OCI-LY3 (cell line): ENCODE measurements at regions not wholly inside any gene's neighbourhood (a gene's known extent, or its start where the extent isn't known, plus 50 kb on each side); places are given as distances from the start of the nearest gene placed in this dataset.

ENCODE experiments used
- H2AFZ ChIP-seq: fragments of 200-600, 300-600 bp; shearing (Covaris generic); 2 replicates; pipeline ENCODE4 v1.6.0; 2014; ENCODE audit warnings: antibody characterized with exemption, low read depth, low read length
- H3K27ac ChIP-seq: fragments of 200-600, 300-600 bp; sonication (generic); 2 replicates; pipeline ENCODE4 v1.5.1; 2014; ENCODE audit warnings: mild to moderate bottlenecking, low read length, moderate library complexity, mixed read lengths
- H3K27me3 ChIP-seq: fragments of 200-600, 300-600 bp; sonication (generic); 2 replicates; pipeline ENCODE4 v1.6.1; 2014; ENCODE audit warnings: low read depth, low read length, mixed read lengths
- H3K36me3 ChIP-seq: fragments of 200-600, 300-600 bp; sonication (generic); replicated peaks from 2 replicates; pipeline ENCODE3; 2014; ENCODE audit warnings: low read depth, low read length, mixed read lengths
- H3K4me1 ChIP-seq: fragments of 300-600, 200-600 bp; sonication (generic); 2 replicates; pipeline ENCODE4 v1.6.1; 2014; ENCODE audit warnings: low read length, mixed read lengths
- H3K4me2 ChIP-seq: fragments of 200-600, 300-600 bp; sonication (generic); 2 replicates; pipeline ENCODE4 v1.6.1; 2014; ENCODE audit warnings: low read length, mixed read lengths
- H3K4me3 ChIP-seq: fragments of 300-600, 200-600 bp; sonication (generic); 2 replicates; pipeline ENCODE4 v1.5.1; 2014; ENCODE audit warnings: antibody characterized with exemption, mild to moderate bottlenecking, low read length, moderate library complexity
- H3K79me2 ChIP-seq: fragments of 300-600, 200-600 bp; shearing (Covaris generic); 2 replicates; pipeline ENCODE4 v1.6.1; 2014; ENCODE audit warnings: mild to moderate bottlenecking, low read length, mixed read lengths
- H3K9ac ChIP-seq: fragments of 300-600, 200-600 bp; shearing (Covaris generic); 2 replicates; pipeline ENCODE4 v1.6.0; 2014; ENCODE audit warnings: mild to moderate bottlenecking, low read length, moderate library complexity
- H3K9me3 ChIP-seq: fragments of 200-600, 300-600 bp; shearing (Covaris generic); 2 replicates; pipeline ENCODE4 v1.6.1; 2014; ENCODE audit warnings: low read length, mixed read lengths; ENCODE audit not compliant: insufficient read depth
- H4K20me1 ChIP-seq: fragments of 200-600, 300-600 bp; sonication (generic); 2 replicates; pipeline ENCODE4 v1.6.1; 2016; ENCODE audit warnings: low read length, mixed read lengths; ENCODE audit not compliant: insufficient read depth
- CTCF ChIP-seq: fragments of 200-600, 300-600 bp; sonication (generic); IDR thresholded peaks from 2 replicates; pipeline ENCODE4 v1.5.1; 2014; ENCODE audit warnings: antibody characterized with exemption, low read length, low read depth
- EZH2phosphoT487 ChIP-seq: fragments of 200-600 bp; shearing (Covaris generic); IDR thresholded peaks from 2 replicates; pipeline ENCODE4 v1.6.1; 2018; ENCODE audit warnings: antibody characterized with exemption, mixed run types, low read depth

- Histone ChIP-seq H3K4me3 (no peak overlapping the region), H3K9ac (no peak overlapping the region), H3K36me3 (no peaks in the 10 kb centered on the region)
Observed at GRCh38 chr10:2825841-2826240, 241.5 kb upstream of the PFKP start.

GRCh38 chr10:2817940-2818636 lies 249.3 kb upstream of the PFKP start:
- H3K4me2 ChIP-seq, result no peak overlapping the region
- H3K27me3 ChIP-seq, result 0 out of 2 replicates have a peak, but pooled peaks cover 7% of the 10 kb centered on the region
- no peak overlapping the region for H3K27ac ChIP-seq
- no peaks in the 10 kb centered on the region for H3K9me3 ChIP-seq
- H2AFZ ChIP-seq, result no peak overlapping the region
- no peak for TF ChIP-seq EZH2phosphoT487
- no peak for TF ChIP-seq CTCF
- H3K4me3 ChIP-seq, result no peak overlapping the region
- no peaks in the 10 kb centered on the region for H3K79me2 ChIP-seq
- no peaks in the 10 kb centered on the region for H3K36me3 ChIP-seq
- no peak overlapping the region for H3K9ac ChIP-seq
- H3K4me1 ChIP-seq, result no peaks in the 10 kb centered on the region
- H4K20me1 ChIP-seq, result no peaks in the 10 kb centered on the region

More at GRCh38 chr10:2825841-2826240, 241.5 kb upstream of the PFKP start:
- Histone ChIP-seq H4K20me1 (no peaks in the 10 kb centered on the region), H3K27ac (no peak overlapping the region), H3K4me1 (no peaks in the 10 kb centered on the region), H3K4me2 (no peak overlapping the region), H3K9me3 (no peaks in the 10 kb centered on the region), H3K27me3 (0 out of 2 replicates have a peak, but pooled peaks cover 4% of the 10 kb centered on the region), H3K79me2 (no peaks in the 10 kb centered on the region), H2AFZ (no peak overlapping the region)
- no peak for TF ChIP-seq EZH2phosphoT487
- no peak for TF ChIP-seq CTCF

GRCh38 chr10:2813693-2814092 lies 253.7 kb upstream of the PFKP start:
- no peaks in the 10 kb centered on the region for H3K9me3 ChIP-seq
- no peaks in the 10 kb centered on the region for H4K20me1 ChIP-seq
- peaks cover 2% of the 10 kb centered on the region; the same call in 1 of the 2 replicates for H3K27me3 ChIP-seq
- H3K4me3 ChIP-seq, result no peak overlapping the region
- no peak overlapping the region for H3K4me2 ChIP-seq
- no peak overlapping the region for H3K9ac ChIP-seq
- no peaks in the 10 kb centered on the region for H3K79me2 ChIP-seq
- no peaks in the 10 kb centered on the region for H3K36me3 ChIP-seq
- no peak overlapping the region for H2AFZ ChIP-seq
- H3K4me1 ChIP-seq, result no peaks in the 10 kb centered on the region
- H3K27ac ChIP-seq, result no peak overlapping the region
- TF ChIP-seq EZH2phosphoT487 (no peak), CTCF (no peak)

- TF ChIP-seq EZH2phosphoT487 (no peak), CTCF (no peak)
- Histone ChIP-seq H3K9ac (no peak overlapping the region), H3K27me3 (peaks cover 2% of the 10 kb centered on the region; the same call in 1 of the 2 replicates), H3K4me2 (no peak overlapping the region), H3K9me3 (no peaks in the 10 kb centered on the region), H3K79me2 (no peaks in the 10 kb centered on the region), H4K20me1 (no peaks in the 10 kb centered on the region), H3K4me1 (no peaks in the 10 kb centered on the region), H2AFZ (no peak overlapping the region), H3K27ac (no peak overlapping the region), H3K36me3 (no peaks in the 10 kb centered on the region), H3K4me3 (no peak overlapping the region)
Observed at GRCh38 chr10:2813286-2813685, 254.1 kb upstream of the PFKP start.
